Cardiac fibroblast (primary cell): ENCODE measurements at regions not wholly inside any gene's neighbourhood (a gene's known extent, or its start where the extent isn't known, plus 50 kb on each side); places are given as distances from the start of the nearest gene placed in this dataset.

Experiments used
- DNase-seq, 2 donors: peaks; one replicate each; pipeline versions ENCODE4 v3.0.0 to v3.0.0-alpha.2; 2010; ENCODE audit warnings: low read depth in 2 of 2
- H3K4me3 ChIP-seq, 2 donors: replicated peaks in 1 of 2; 1 replicate in 1 of 2; 2 replicates in 1 of 2; pipeline ENCODE4 v1.5.1; 2011; ENCODE audit warnings: low read depth in 2 of 2, low read length in 2 of 2, mild to moderate bottlenecking in 2 of 2, moderate library complexity in 1 of 2
- TF ChIP-seq, protein P1 (sequence below): IDR thresholded peaks from one replicate; pipeline ENCODE4 v1.5.1; 2011; ENCODE audit warnings: low read depth, mild to moderate bottlenecking, low read length, inconsistent platforms

DNA sequence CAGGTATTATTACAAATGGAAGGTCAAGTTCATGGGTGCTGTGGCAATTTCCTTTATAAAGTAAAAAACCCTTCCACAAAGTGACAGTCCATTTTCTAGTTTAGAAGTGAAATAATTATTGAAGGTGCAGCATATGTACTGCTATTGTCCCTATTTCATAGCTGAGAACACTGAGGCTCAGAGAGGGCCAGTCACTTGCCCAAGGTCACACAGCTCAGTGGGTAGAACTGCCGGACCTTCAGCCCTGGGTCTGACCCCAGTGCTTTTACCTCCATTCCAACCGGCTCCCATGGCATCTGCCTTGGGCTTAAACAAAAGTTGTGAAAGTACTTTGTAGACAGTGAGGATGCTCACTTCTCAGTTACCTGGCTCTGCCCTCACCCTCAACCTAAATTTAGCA lies 150.6 kb upstream of the SMIM23 start:
- no peak overlapping the region for H3K4me3 ChIP-seq
- TF ChIP-seq, protein P1, sequence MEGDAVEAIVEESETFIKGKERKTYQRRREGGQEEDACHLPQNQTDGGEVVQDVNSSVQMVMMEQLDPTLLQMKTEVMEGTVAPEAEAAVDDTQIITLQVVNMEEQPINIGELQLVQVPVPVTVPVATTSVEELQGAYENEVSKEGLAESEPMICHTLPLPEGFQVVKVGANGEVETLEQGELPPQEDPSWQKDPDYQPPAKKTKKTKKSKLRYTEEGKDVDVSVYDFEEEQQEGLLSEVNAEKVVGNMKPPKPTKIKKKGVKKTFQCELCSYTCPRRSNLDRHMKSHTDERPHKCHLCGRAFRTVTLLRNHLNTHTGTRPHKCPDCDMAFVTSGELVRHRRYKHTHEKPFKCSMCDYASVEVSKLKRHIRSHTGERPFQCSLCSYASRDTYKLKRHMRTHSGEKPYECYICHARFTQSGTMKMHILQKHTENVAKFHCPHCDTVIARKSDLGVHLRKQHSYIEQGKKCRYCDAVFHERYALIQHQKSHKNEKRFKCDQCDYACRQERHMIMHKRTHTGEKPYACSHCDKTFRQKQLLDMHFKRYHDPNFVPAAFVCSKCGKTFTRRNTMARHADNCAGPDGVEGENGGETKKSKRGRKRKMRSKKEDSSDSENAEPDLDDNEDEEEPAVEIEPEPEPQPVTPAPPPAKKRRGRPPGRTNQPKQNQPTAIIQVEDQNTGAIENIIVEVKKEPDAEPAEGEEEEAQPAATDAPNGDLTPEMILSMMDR, result no peak
- DNase-seq, result no peak

DNA sequence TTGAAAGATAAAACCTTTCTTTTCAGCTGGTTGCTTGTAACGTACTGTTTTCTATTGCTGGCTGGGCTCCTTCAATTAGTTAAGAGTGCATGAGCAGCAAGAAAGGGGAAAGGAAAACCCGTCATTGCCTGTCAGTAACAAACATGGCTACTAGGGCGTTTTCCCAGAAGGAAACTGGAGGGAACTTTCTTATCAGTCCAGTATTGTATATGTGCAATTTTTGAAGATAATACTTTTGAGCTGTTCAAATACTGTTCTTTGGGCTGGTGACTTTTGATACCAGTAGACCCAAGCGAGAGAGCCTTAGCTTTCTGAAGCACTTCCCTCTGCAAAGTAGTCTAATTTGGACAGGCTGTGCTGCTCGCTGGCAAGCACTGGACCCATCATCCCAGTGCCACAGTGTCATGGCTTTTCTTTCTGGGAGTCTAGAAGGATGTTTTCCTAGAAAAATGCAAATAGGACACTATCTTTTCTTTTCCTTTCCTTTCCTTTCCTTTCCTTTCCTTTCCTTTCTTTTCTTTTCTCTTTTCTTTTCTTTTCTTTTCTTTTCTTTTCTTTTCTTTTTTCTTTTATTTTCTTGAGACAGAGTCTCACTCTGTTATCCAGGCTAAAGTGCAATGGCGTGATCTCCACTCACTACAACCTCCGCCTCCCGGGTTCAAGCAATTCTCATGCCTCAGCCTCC lies 149.9 kb upstream of the SMIM23 start:
- H3K4me3 ChIP-seq, result no peak overlapping the region
- DNase-seq, result peak in 1 of 2 donors; percentile 6
- TF ChIP-seq, protein P1, result no peak

DNA sequence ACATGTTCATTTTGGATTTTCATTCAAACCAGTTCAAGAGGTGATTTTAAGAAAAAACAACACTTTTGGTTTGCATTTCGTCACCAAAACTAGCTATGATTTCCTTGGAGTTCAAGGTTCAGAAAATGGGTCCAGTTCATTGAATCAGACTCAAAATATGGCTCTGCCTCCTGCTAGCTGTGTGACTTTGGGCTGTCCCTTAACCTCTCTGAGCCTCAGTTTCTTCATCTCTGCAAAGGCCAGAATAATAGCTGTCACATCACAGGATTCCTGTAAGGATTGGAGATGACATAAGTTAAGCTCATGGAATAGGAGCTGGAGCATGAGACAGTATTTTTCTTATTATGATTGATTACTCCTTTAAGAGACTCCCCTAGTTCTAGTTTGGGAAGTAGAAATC lies 147.8 kb upstream of the SMIM23 start:
- TF ChIP-seq, protein P1, result no peak
- no peak overlapping the region for H3K4me3 ChIP-seq
- no peak for DNase-seq

DNA sequence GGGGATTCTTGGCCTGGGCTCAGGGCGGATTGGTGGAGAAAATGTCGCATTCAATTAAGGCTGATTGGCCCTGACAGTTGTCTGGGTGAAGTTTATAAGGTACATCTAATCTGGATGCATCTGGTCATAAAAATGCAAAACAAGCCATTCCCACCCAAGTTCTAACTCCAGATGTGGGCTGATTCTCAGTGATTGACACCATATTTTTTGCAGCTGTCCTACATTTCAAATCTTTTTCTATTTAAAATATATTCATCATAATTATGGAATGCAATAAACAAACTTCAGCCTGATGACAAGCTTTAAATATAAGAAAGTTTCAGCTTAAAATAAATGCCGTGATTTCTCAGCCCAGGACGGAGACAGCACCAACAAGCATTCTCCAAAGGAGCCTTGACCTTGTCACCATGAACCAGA lies 146.4 kb upstream of the SMIM23 start:
- no peak overlapping the region for H3K4me3 ChIP-seq
- TF ChIP-seq, protein P1, result no peak
- DNase-seq, result no peak

DNA sequence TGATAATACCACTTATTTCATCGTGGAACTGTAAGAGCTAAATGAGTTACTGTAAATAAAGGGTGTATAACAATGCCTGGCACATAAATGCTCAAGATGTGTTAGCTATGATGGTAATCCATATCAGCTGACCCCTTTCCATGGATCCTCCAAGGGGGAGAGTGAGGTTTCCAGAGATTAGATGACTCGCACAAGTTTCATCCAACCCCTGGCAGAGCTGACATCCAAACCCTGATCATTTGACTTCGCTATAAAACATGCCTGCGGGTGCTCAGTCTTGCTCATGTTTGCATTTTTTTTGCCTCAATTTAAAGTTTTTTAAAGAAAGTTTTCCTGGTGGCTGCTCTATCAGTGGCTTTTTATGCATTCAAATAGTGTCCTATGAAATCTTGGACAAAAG lies 145.7 kb upstream of the SMIM23 start:
- DNase-seq, result no peak
- TF ChIP-seq, protein P1, result no peak

DNA sequence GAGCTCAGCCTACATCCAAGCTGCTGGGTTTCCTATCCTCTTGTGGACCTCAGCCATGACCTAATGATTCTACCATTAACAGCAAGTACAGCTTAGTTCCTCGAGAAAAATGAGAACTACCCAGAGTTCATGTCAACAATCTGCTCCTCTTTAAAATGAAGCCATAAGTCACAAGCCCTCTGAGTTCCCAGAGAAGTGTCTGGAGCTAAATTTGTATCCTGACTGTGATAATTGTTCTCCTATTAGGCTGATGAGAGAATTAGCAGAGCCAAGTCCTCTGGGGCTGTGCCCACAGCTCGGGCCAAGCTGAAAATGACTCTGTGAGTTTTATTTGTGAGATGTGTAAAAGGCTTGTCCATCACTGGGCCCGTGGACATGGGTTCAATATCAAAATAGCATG lies 145.1 kb upstream of the SMIM23 start:
- DNase-seq, result no peak
- TF ChIP-seq, protein P1, result no peak
- H3K4me3 ChIP-seq, result no peak overlapping the region

More for the DNA sequence above, 145.7 kb upstream of the SMIM23 start:
- H3K4me3 ChIP-seq, result no peak overlapping the region

DNA sequence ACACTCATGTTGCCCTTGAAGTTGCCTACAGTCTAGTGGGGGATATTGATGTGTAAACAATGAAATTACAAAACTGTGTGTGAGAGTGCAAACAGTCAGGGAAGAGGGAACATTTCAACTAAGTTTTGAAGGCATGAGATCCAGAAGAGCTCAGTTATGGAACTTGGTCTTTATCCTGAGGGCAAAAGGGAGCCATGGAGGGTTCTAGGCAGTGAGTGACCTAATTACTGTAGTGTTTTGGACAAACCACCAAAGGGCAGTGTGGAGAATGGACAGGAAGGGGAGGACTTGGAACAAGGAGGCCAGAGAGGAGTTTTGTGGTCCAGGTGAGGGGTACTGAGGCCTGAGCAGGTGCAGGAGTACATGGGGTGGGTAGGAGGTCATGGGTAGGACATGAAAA lies 143.7 kb upstream of the SMIM23 start:
- TF ChIP-seq, protein P1, result no peak

More for the DNA sequence above, 143.7 kb upstream of the SMIM23 start:
- no peak overlapping the region for H3K4me3 ChIP-seq
- DNase-seq, result no peak
